ENCODE measurements at regions not wholly inside any gene's neighbourhood (a gene's known extent, or its start where the extent isn't known, plus 50 kb on each side); places are given as distances from the start of the nearest gene placed in this dataset.

GRCh38 chr1:4362314-4363044, 291.9 kb upstream of the AJAP1 start:
- Histone ChIP-seq H3K27ac (ENCODE audit: low read length) (no peak overlapping the region), H3K4me1 (ENCODE audit: control insufficient read depth in 1 of 2, insufficient read depth in 2 of 2, low read length in 2 of 2) (no peaks in the 10 kb centered on the region), H3K4me3 (ENCODE audit: low read depth in 1 of 2, low read length in 2 of 2) (no peak overlapping the region), H3K9me3 (ENCODE audit: control insufficient read depth in 1 of 2, low read length in 2 of 2) (peaks cover 0 to 7% of the 10 kb centered on the region in 2 donors), H3K36me3 (ENCODE audit: control insufficient read depth in 1 of 2, insufficient read depth in 2 of 2, low read length in 2 of 2) (no peaks in the 10 kb centered on the region), H3K27me3 (ENCODE audit: low read depth, low read length) (no peaks in the 10 kb centered on the region)

- Histone ChIP-seq H3K4me3 (ENCODE audit: low read depth in 1 of 2, low read length in 2 of 2) (no peak overlapping the region), H3K36me3 (ENCODE audit: control insufficient read depth in 1 of 2, insufficient read depth in 2 of 2, low read length in 2 of 2) (no peaks in the 10 kb centered on the region), H3K27me3 (ENCODE audit: low read depth, low read length) (no peaks in the 10 kb centered on the region), H3K27ac (ENCODE audit: low read length) (no peak overlapping the region), H3K4me1 (ENCODE audit: control insufficient read depth in 1 of 2, insufficient read depth in 2 of 2, low read length in 2 of 2) (no peaks in the 10 kb centered on the region), H3K9me3 (ENCODE audit: control insufficient read depth in 1 of 2, low read length in 2 of 2) (peaks cover 0 to 7% of the 10 kb centered on the region in 2 donors)
Measured at GRCh38 chr1:4366091-4366490, 288.3 kb upstream of the AJAP1 start.

- Histone ChIP-seq H3K4me1 (ENCODE audit: control insufficient read depth in 1 of 2, insufficient read depth in 2 of 2, low read length in 2 of 2) (no peaks in the 10 kb centered on the region), H3K27ac (ENCODE audit: low read length) (no peak overlapping the region), H3K27me3 (ENCODE audit: low read depth, low read length) (no peaks in the 10 kb centered on the region), H3K4me3 (ENCODE audit: low read depth in 1 of 2, low read length in 2 of 2) (no peak overlapping the region), H3K36me3 (ENCODE audit: control insufficient read depth in 1 of 2, insufficient read depth in 2 of 2, low read length in 2 of 2) (no peaks in the 10 kb centered on the region), H3K9me3 (ENCODE audit: control insufficient read depth in 1 of 2, low read length in 2 of 2) (peaks cover 0 to 7% of the 10 kb centered on the region in 2 donors)
Measured at GRCh38 chr1:4367230-4367777, 287.1 kb upstream of the AJAP1 start.

- H3K27ac ChIP-seq (ENCODE audit: low read length) = no peak overlapping the region
- no peaks in the 10 kb centered on the region for H3K36me3 ChIP-seq (ENCODE audit: control insufficient read depth in 1 of 2, insufficient read depth in 2 of 2, low read length in 2 of 2)
- H3K9me3 ChIP-seq (ENCODE audit: control insufficient read depth in 1 of 2, low read length in 2 of 2) = no peaks in the 10 kb centered on the region
- H3K4me1 ChIP-seq (ENCODE audit: control insufficient read depth in 1 of 2, insufficient read depth in 2 of 2, low read length in 2 of 2) = no peaks in the 10 kb centered on the region
- no peaks in the 10 kb centered on the region for H3K27me3 ChIP-seq (ENCODE audit: low read depth, low read length)
- no peak overlapping the region for H3K4me3 ChIP-seq (ENCODE audit: low read depth in 1 of 2, low read length in 2 of 2)
Measured at GRCh38 chr1:4369335-4369734, 285.1 kb upstream of the AJAP1 start.

GRCh38 chr1:4371849-4372248, 282.6 kb upstream of the AJAP1 start:
- Histone ChIP-seq H3K27me3 (ENCODE audit: low read depth, low read length) (no peaks in the 10 kb centered on the region), H3K4me1 (ENCODE audit: control insufficient read depth in 1 of 2, insufficient read depth in 2 of 2, low read length in 2 of 2) (no peaks in the 10 kb centered on the region), H3K36me3 (ENCODE audit: control insufficient read depth in 1 of 2, insufficient read depth in 2 of 2, low read length in 2 of 2) (no peaks in the 10 kb centered on the region), H3K27ac (ENCODE audit: low read length) (no peak overlapping the region), H3K9me3 (ENCODE audit: control insufficient read depth in 1 of 2, low read length in 2 of 2) (no peaks in the 10 kb centered on the region), H3K4me3 (ENCODE audit: low read depth in 1 of 2, low read length in 2 of 2) (no peak overlapping the region)

- Histone ChIP-seq H3K9me3 (ENCODE audit: control insufficient read depth in 1 of 2, low read length in 2 of 2) (no peaks in the 10 kb centered on the region), H3K27me3 (ENCODE audit: low read depth, low read length) (no peaks in the 10 kb centered on the region)
Measured at GRCh38 chr1:4375812-4376211, 278.6 kb upstream of the AJAP1 start.

GRCh38 chr1:4379451-4380175, 274.8 kb upstream of the AJAP1 start:
- Histone ChIP-seq H3K9me3 (ENCODE audit: control insufficient read depth in 1 of 2, low read length in 2 of 2) (peaks cover 0 to 9% of the 10 kb centered on the region in 2 donors), H3K27me3 (ENCODE audit: low read depth, low read length) (no peaks in the 10 kb centered on the region), H3K27ac (ENCODE audit: low read length) (no peak overlapping the region), H3K36me3 (ENCODE audit: control insufficient read depth in 1 of 2, insufficient read depth in 2 of 2, low read length in 2 of 2) (no peaks in the 10 kb centered on the region), H3K4me3 (ENCODE audit: low read depth in 1 of 2, low read length in 2 of 2) (no peak overlapping the region), H3K4me1 (ENCODE audit: control insufficient read depth in 1 of 2, insufficient read depth in 2 of 2, low read length in 2 of 2) (no peaks in the 10 kb centered on the region)

More at GRCh38 chr1:4375812-4376211, 278.6 kb upstream of the AJAP1 start:
- Histone ChIP-seq H3K4me1 (ENCODE audit: control insufficient read depth in 1 of 2, insufficient read depth in 2 of 2, low read length in 2 of 2) (no peaks in the 10 kb centered on the region), H3K27ac (ENCODE audit: low read length) (no peak overlapping the region), H3K4me3 (ENCODE audit: low read depth in 1 of 2, low read length in 2 of 2) (no peak overlapping the region), H3K36me3 (ENCODE audit: control insufficient read depth in 1 of 2, insufficient read depth in 2 of 2, low read length in 2 of 2) (no peaks in the 10 kb centered on the region)

- Histone ChIP-seq H3K27ac (ENCODE audit: low read length) (no peak overlapping the region), H3K4me3 (ENCODE audit: low read depth in 1 of 2, low read length in 2 of 2) (peak overlapping the region in 1 of 2 donors; percentile 6), H3K9me3 (ENCODE audit: control insufficient read depth in 1 of 2, low read length in 2 of 2) (peaks cover 0 to 9% of the 10 kb centered on the region in 2 donors), H3K36me3 (ENCODE audit: control insufficient read depth in 1 of 2, insufficient read depth in 2 of 2, low read length in 2 of 2) (no peaks in the 10 kb centered on the region), H3K27me3 (ENCODE audit: low read depth, low read length) (no peaks in the 10 kb centered on the region), H3K4me1 (ENCODE audit: control insufficient read depth in 1 of 2, insufficient read depth in 2 of 2, low read length in 2 of 2) (no peaks in the 10 kb centered on the region)
Measured at GRCh38 chr1:4380564-4381168, 273.7 kb upstream of the AJAP1 start.

GRCh38 chr1:4393191-4393590, 261.2 kb upstream of the AJAP1 start:
- Histone ChIP-seq H3K27ac (ENCODE audit: low read length) (no peak overlapping the region), H3K4me1 (ENCODE audit: control insufficient read depth in 1 of 2, insufficient read depth in 2 of 2, low read length in 2 of 2) (no peaks in the 10 kb centered on the region), H3K9me3 (ENCODE audit: control insufficient read depth in 1 of 2, low read length in 2 of 2) (peaks cover 0 to 20% of the 10 kb centered on the region in 2 donors), H3K4me3 (ENCODE audit: low read depth in 1 of 2, low read length in 2 of 2) (no peak overlapping the region), H3K36me3 (ENCODE audit: control insufficient read depth in 1 of 2, insufficient read depth in 2 of 2, low read length in 2 of 2) (no peaks in the 10 kb centered on the region), H3K27me3 (ENCODE audit: low read depth, low read length) (no peaks in the 10 kb centered on the region)

GRCh38 chr1:4394366-4394765, 260.0 kb upstream of the AJAP1 start:
- Histone ChIP-seq H3K36me3 (ENCODE audit: control insufficient read depth in 1 of 2, insufficient read depth in 2 of 2, low read length in 2 of 2) (no peaks in the 10 kb centered on the region), H3K27me3 (ENCODE audit: low read depth, low read length) (no peaks in the 10 kb centered on the region), H3K4me3 (ENCODE audit: low read depth in 1 of 2, low read length in 2 of 2) (no peak overlapping the region), H3K27ac (ENCODE audit: low read length) (no peak overlapping the region), H3K9me3 (ENCODE audit: control insufficient read depth in 1 of 2, low read length in 2 of 2) (peaks cover 0 to 17% of the 10 kb centered on the region in 2 donors), H3K4me1 (ENCODE audit: control insufficient read depth in 1 of 2, insufficient read depth in 2 of 2, low read length in 2 of 2) (no peaks in the 10 kb centered on the region)

GRCh38 chr1:4395158-4395557, 259.3 kb upstream of the AJAP1 start:
- Histone ChIP-seq H3K36me3 (ENCODE audit: control insufficient read depth in 1 of 2, insufficient read depth in 2 of 2, low read length in 2 of 2) (no peaks in the 10 kb centered on the region), H3K4me1 (ENCODE audit: control insufficient read depth in 1 of 2, insufficient read depth in 2 of 2, low read length in 2 of 2) (no peaks in the 10 kb centered on the region), H3K4me3 (ENCODE audit: low read depth in 1 of 2, low read length in 2 of 2) (no peak overlapping the region), H3K27me3 (ENCODE audit: low read depth, low read length) (no peaks in the 10 kb centered on the region), H3K9me3 (ENCODE audit: control insufficient read depth in 1 of 2, low read length in 2 of 2) (peaks cover 0 to 17% of the 10 kb centered on the region in 2 donors), H3K27ac (ENCODE audit: low read length) (no peak overlapping the region)

All from muscle layer of duodenum (tissue), 2 donors.